ENCODE measurements at regions not wholly inside any gene's neighbourhood (a gene's known extent, or its start where the extent isn't known, plus 50 kb on each side); places are given as distances from the start of the nearest gene placed in this dataset.

- H3F3A ChIP-seq (ENCODE audit: control insufficient read depth, insufficient read depth): no peaks in the 10 kb centered on the region
- H3K4me3 ChIP-seq (ENCODE audit: low read length): no peak overlapping the region
- no peaks in the 10 kb centered on the region for H3K4me1 ChIP-seq (ENCODE audit: control insufficient read depth, low read length)
- no peaks in the 10 kb centered on the region for H3K79me2 ChIP-seq (ENCODE audit: control insufficient read depth, low read length)
- H3K4me2 ChIP-seq (ENCODE audit: low read length): no peak overlapping the region
- no peaks in the 10 kb centered on the region for H3K27me3 ChIP-seq (ENCODE audit: control insufficient read depth, low read length)
- no peaks in the 10 kb centered on the region for H3K9me3 ChIP-seq (ENCODE audit: control insufficient read depth, insufficient read depth, low read length)
- H4K20me1 ChIP-seq (ENCODE audit: control insufficient read depth, insufficient read depth, low read depth, low read length): no peaks in the 10 kb centered on the region
- no peaks in the 10 kb centered on the region for H3K36me3 ChIP-seq (ENCODE audit: control insufficient read depth, low read length)
- no peak overlapping the region for H3K27ac ChIP-seq (ENCODE audit: low read depth, low read length)
- no peaks in the 10 kb centered on the region for H3K9me2 ChIP-seq (replicated peaks; ENCODE audit: control insufficient read depth, low read length)
- TF ChIP-seq EZH2phosphoT487 (IDR thresholded peaks at IDR 0.05; ENCODE audit: borderline replicate concordance, low read length) (no peak), CTCF (IDR thresholded peaks at IDR 0.05; ENCODE audit: low read depth, low read length, poor library complexity, severe bottlenecking) (no peak)
Observed at GRCh38 chr2:234435836-234436481, 60.9 kb downstream of the ARL4C start.

GRCh38 chr2:234433201-234433600, 63.7 kb downstream of the ARL4C start:
- Histone ChIP-seq H3K9me3 (ENCODE audit: control insufficient read depth, insufficient read depth, low read length) (no peaks in the 10 kb centered on the region), H3K27me3 (ENCODE audit: control insufficient read depth, low read length) (no peaks in the 10 kb centered on the region), H3K4me3 (ENCODE audit: low read length) (no peak overlapping the region), H3K27ac (ENCODE audit: low read depth, low read length) (no peak overlapping the region), H3K9me2 (replicated peaks; ENCODE audit: control insufficient read depth, low read length) (no peaks in the 10 kb centered on the region), H3F3A (ENCODE audit: control insufficient read depth, insufficient read depth) (no peaks in the 10 kb centered on the region), H3K4me2 (ENCODE audit: low read length) (no peak overlapping the region), H3K36me3 (ENCODE audit: control insufficient read depth, low read length) (no peaks in the 10 kb centered on the region), H3K4me1 (ENCODE audit: control insufficient read depth, low read length) (no peaks in the 10 kb centered on the region), H4K20me1 (ENCODE audit: control insufficient read depth, insufficient read depth, low read depth, low read length) (no peaks in the 10 kb centered on the region), H3K79me2 (ENCODE audit: control insufficient read depth, low read length) (no peaks in the 10 kb centered on the region)
- TF ChIP-seq EZH2phosphoT487 (IDR thresholded peaks at IDR 0.05; ENCODE audit: borderline replicate concordance, low read length) (no peak), CTCF (IDR thresholded peaks at IDR 0.05; ENCODE audit: low read depth, low read length, poor library complexity, severe bottlenecking) (no peak)

- peaks cover 19% of the 10 kb centered on the region for H3K4me1 ChIP-seq (ENCODE audit: control insufficient read depth, low read length)
- no peaks in the 10 kb centered on the region for H3K27me3 ChIP-seq (ENCODE audit: control insufficient read depth, low read length)
- no peaks in the 10 kb centered on the region for H3K9me2 ChIP-seq (replicated peaks; ENCODE audit: control insufficient read depth, low read length)
- TF ChIP-seq EZH2phosphoT487 (IDR thresholded peaks at IDR 0.05; ENCODE audit: borderline replicate concordance, low read length) (no peak), CTCF (IDR thresholded peaks at IDR 0.05; ENCODE audit: low read depth, low read length, poor library complexity, severe bottlenecking) (no peak)
- no peak overlapping the region for H3K27ac ChIP-seq (ENCODE audit: low read depth, low read length)
- H4K20me1 ChIP-seq (ENCODE audit: control insufficient read depth, insufficient read depth, low read depth, low read length): no peaks in the 10 kb centered on the region
- no peaks in the 10 kb centered on the region for H3K79me2 ChIP-seq (ENCODE audit: control insufficient read depth, low read length)
- H3K9me3 ChIP-seq (ENCODE audit: control insufficient read depth, insufficient read depth, low read length): no peaks in the 10 kb centered on the region
- no peak overlapping the region for H3K4me3 ChIP-seq (ENCODE audit: low read length)
- no peaks in the 10 kb centered on the region for H3F3A ChIP-seq (ENCODE audit: control insufficient read depth, insufficient read depth)
- H3K4me2 ChIP-seq (ENCODE audit: low read length): no peak overlapping the region
- H3K36me3 ChIP-seq (ENCODE audit: control insufficient read depth, low read length): no peaks in the 10 kb centered on the region
Observed at GRCh38 chr2:234430871-234431270, 66.0 kb downstream of the ARL4C start.
